Retinal pigment epithelial cell (primary cell): ENCODE measurements at regions not wholly inside any gene's neighbourhood (a gene's known extent, or its start where the extent isn't known, plus 50 kb on each side); places are given as distances from the start of the nearest gene placed in this dataset.

ENCODE experiments used
- DNase-seq: peaks from one replicate; pipeline ENCODE4 v3.0.0-alpha.2; 2010; ENCODE audit warnings: low read depth
- H3K4me3 ChIP-seq: 2 replicates; pipeline ENCODE4 v1.5.1; 2011; ENCODE audit warnings: mild to moderate bottlenecking, low read length, control low read depth, moderate library complexity
- CTCF ChIP-seq: conservative IDR thresholded peaks from 2 replicates; pipeline ENCODE4 v1.5.1; 2011; ENCODE audit warnings: low read depth, low read length, control low read depth, inconsistent platforms

- H3K4me3 ChIP-seq: no peak overlapping the region
- no peak for DNase-seq
- TF ChIP-seq CTCF: no peak
Observed at GRCh38 chr5:18984559-18985080, 1003.4 kb downstream of the CDH18 start.

GRCh38 chr5:18985171-18985758 is 1002.7 kb downstream of the CDH18 start:
- DNase-seq: no peak
- no peak for TF ChIP-seq CTCF
- no peak overlapping the region for H3K4me3 ChIP-seq

- TF ChIP-seq CTCF: no peak
- no peak for DNase-seq
- no peak overlapping the region for H3K4me3 ChIP-seq
Observed at GRCh38 chr5:18987101-18987500, 1000.9 kb downstream of the CDH18 start.

GRCh38 chr5:18990852-18991251 is 997.1 kb downstream of the CDH18 start:
- no peak for TF ChIP-seq CTCF
- DNase-seq: no peak
- H3K4me3 ChIP-seq: no peak overlapping the region

- no peak for DNase-seq
- TF ChIP-seq CTCF: no peak
- no peak overlapping the region for H3K4me3 ChIP-seq
Observed at GRCh38 chr5:18992264-18992663, 995.7 kb downstream of the CDH18 start.

GRCh38 chr5:18999478-18999877 is 988.5 kb downstream of the CDH18 start:
- H3K4me3 ChIP-seq: no peak overlapping the region
- TF ChIP-seq CTCF: no peak
- no peak for DNase-seq

GRCh38 chr5:19001054-19001453 is 986.9 kb downstream of the CDH18 start:
- H3K4me3 ChIP-seq: no peak overlapping the region
- TF ChIP-seq CTCF: no peak
- DNase-seq: no peak
